Fibroblast of pulmonary artery (primary cell): ENCODE measurements at regions not wholly inside any gene's neighbourhood (a gene's known extent, or its start where the extent isn't known, plus 50 kb on each side); places are given as distances from the start of the nearest gene placed in this dataset.

Experiments used
- DNase-seq: peaks from one replicate; pipeline ENCODE4 v3.0.0-alpha.2; 2010; ENCODE audit warnings: low read depth
- H3K4me3 ChIP-seq: replicated peaks from 2 replicates; pipeline ENCODE4 v1.5.1; 2011; ENCODE audit warnings: low read depth, mild to moderate bottlenecking, control low read depth, low read length, moderate library complexity
- TF ChIP-seq, protein P1 (sequence below): IDR thresholded peaks from 2 replicates; pipeline ENCODE4 v1.5.1; 2011; ENCODE audit warnings: mild to moderate bottlenecking, control low read depth, low read length, inconsistent platforms; ENCODE audit errors: missing control alignments

DNA sequence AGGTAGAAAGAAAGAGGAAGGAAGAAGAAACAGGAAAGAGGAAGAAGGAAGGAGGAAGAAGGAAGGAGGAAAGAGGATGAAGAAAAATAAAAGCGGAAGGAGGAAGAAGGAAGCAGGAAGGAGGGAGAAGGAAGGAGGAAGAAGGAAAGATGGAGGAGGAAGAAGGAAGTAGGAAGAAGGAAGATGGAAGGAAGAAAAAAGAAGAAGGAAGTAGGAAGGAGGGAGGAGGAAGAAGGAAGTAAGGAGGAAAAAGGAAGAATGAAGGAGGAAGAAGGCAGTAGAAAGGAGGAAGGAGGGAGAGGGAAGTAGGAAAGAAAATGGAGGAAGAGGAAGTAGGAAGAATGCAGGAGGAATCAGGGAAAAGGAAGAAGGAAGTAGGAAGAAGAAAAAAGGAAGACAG, 191.1 kb upstream of the TBL1X start:
- TF ChIP-seq, protein P1, sequence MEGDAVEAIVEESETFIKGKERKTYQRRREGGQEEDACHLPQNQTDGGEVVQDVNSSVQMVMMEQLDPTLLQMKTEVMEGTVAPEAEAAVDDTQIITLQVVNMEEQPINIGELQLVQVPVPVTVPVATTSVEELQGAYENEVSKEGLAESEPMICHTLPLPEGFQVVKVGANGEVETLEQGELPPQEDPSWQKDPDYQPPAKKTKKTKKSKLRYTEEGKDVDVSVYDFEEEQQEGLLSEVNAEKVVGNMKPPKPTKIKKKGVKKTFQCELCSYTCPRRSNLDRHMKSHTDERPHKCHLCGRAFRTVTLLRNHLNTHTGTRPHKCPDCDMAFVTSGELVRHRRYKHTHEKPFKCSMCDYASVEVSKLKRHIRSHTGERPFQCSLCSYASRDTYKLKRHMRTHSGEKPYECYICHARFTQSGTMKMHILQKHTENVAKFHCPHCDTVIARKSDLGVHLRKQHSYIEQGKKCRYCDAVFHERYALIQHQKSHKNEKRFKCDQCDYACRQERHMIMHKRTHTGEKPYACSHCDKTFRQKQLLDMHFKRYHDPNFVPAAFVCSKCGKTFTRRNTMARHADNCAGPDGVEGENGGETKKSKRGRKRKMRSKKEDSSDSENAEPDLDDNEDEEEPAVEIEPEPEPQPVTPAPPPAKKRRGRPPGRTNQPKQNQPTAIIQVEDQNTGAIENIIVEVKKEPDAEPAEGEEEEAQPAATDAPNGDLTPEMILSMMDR = no peak
- no peak for DNase-seq
- H3K4me3 ChIP-seq = no peak overlapping the region

DNA sequence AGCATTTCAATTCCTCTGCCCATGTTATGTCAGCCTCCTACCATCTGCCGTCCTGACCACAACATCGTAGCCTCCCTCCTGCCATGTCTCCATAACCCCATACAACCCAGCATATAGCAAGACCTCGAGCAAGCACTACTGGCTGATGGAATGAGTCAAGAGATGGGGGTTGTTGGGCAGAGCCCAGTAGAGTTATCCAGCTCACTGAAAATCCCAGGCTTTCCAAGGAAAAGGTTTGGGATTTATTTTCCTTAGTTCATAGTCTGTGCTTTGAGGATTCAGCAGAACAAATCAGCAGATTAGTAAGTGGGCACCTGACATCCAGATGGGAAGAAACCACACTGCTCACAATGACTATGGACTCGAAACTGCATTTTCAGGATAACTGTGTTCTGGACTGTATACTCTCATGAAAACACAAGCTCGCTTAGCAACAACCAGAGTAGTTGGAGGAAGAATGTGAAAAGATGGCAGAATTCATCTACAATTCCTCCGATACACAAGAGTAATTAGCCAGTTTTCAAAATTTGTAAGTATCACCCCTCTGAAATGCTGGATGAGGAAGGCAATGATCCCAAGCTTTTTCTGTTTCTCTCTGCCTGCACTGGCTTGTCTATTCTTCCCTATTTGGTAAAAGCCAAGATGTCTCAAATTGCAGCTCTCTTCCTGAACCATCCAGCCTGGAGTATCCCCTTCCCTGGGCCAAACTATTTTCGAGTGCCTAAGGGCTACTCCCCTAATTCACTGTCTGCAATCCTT, 186.2 kb upstream of the TBL1X start:
- H3K4me3 ChIP-seq = peak overlapping the region; percentile 28
- peak; percentile 10 for DNase-seq
- TF ChIP-seq, protein P1 = no peak

DNA sequence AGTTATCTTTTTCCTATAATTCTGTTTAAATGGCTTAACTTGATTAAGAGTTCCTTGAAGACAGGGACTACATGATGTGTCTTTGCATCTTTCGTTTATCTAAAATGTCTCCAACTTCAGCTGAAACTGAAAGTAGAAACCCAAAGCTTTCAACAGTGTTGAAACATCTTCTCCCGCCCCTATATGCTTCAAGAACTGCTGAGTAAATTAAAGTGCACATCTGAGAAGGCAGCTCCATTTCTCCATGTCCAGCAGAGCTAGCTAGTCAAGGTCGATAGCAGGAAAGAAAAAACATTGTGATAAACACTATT, 185.7 kb upstream of the TBL1X start:
- DNase-seq = peak; percentile 39
- H3K4me3 ChIP-seq = peak overlapping the region; percentile 28
- TF ChIP-seq, protein P1 = no peak

DNA sequence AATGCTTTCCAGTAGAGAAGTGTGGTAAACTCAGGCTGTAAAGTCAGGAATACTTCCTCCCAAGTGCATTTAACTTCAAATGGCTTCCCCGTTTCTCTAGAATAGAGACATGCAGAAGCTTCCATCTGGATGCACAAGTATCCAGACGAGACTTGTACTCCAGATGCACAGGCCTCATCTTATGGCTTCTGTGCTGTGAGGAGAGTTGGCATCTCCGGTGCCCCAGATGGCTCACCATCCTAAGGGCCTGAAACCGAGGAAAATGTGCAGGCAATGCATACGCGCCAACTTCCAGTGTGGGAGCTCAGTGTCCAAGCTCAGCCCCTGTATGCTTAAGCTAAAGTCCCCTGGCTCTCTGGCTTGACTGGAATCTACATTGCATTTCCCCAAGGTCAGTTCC, 184.0 kb upstream of the TBL1X start:
- no peak overlapping the region for H3K4me3 ChIP-seq
- no peak for DNase-seq
- TF ChIP-seq, protein P1 = no peak

DNA sequence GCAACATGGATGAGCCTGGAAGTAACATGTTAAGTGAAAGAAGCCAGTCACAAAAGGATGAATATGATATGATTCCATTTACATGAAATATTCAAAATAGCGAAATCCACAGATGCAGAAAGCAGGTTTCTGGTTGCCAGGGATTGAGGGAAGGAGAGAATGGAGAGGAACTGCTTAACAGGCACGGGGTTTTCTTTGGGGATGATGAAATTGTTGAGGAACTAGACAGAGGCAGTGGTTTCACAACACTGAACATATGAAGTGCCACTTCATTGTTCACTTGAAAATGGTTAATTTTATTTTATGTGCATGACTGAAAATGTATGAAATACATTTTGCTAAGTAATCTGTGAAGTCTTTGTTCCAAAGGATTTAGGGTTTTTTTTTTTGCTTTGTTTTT, 182.5 kb upstream of the TBL1X start:
- TF ChIP-seq, protein P1 = no peak
- peak; percentile 14 for DNase-seq
- no peak overlapping the region for H3K4me3 ChIP-seq

DNA sequence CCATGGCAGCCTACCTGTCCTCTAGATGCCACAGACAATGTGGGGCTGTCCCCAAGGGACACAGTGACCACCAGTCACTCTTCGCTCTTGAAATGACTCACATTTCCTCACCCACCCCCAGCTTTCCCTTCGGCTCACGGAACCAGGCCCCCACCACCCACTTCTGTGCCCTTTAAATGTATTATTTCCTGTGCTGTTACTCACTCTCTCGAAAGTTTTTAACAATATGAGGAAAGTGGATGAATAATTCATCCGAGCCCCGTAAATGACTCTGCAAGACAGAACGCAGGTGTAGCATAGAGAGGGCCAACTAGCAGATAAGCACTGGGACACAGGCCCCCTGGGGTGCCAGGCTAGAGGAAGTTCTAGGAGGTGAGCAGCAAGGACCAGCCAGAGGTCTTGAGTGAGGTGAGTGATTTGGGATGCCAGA, 179.5 kb upstream of the TBL1X start:
- no peak overlapping the region for H3K4me3 ChIP-seq
- TF ChIP-seq, protein P1 = no peak
- DNase-seq = no peak

DNA sequence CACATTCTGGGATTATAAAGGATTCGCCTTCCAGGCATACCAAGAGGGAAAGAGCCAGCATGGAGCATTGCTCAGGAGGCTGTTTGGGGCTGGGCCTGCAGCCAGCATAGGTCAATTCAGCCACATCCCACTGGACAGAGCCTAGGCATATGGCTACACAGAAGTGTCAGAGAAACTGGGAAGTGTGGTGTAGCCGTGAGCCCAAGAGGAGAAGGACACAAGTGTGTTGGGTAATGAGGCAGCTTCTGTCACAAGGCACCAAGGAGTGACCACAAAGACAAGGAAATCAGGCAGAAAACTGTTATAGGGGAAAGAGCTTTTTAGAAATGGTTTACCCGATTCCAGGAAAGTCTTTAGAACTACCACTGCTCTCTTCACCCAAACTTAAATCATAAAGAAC, 178.6 kb upstream of the TBL1X start:
- no peak for DNase-seq
- H3K4me3 ChIP-seq = no peak overlapping the region
- TF ChIP-seq, protein P1 = no peak
